DMS 273 (cell line): ENCODE measurements at regions not wholly inside any gene's neighbourhood (a gene's known extent, or its start where the extent isn't known, plus 50 kb on each side); places are given as distances from the start of the nearest gene placed in this dataset.
"Not testable (repeated sequence)": the region's sequence is repeated elsewhere in the genome, so short reads cannot be mapped to it uniquely, and the experiment has no call there.

Source experiments
- DNase-seq: peaks from one replicate; lab custom pipeline; 2025; ENCODE audit not compliant: unreplicated experiment; lab: John Stamatoyannopoulos, UW

DNA sequence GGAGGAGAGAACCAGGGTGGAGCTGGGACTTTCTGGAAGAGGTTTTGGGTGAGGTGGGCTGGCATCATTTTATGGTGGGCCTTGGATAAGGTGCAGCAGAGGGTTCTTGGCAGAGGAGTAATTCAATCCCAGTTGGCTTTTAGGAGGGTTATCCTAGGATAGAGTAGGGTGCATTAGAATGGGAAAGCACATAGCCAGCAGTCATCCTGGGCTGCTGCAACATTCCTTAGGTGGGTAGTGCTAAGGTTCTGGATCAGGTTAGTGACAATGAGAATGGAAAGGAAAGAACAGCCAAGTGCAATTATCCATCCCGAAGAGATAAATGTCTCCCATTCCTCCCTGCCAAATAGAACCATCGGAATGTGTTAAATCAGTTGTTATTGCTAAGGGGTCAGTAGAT, 157.3 kb upstream of the SPRED2 start:
- DNase-seq, result no peak

DNA sequence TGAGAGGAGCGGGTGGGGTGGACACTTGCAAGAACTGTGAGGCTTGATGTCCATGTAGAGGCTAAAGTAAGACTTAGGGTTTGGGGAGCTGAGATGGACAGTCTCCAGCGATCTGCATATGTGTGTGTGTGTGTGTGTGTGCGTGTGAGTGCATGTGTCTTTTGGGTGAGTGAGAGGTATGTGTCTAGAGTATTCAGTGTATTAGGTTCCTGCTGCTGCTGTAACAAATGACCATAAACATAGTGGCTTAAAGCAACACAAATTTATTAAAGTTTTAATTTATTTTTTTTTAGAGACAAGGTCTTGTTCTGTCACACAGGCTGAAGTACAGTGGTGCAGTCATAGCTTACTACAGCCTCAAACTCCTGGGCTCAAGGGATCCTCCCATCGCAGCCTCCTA, 155.4 kb upstream of the SPRED2 start:
- DNase-seq, result no peak

DNA sequence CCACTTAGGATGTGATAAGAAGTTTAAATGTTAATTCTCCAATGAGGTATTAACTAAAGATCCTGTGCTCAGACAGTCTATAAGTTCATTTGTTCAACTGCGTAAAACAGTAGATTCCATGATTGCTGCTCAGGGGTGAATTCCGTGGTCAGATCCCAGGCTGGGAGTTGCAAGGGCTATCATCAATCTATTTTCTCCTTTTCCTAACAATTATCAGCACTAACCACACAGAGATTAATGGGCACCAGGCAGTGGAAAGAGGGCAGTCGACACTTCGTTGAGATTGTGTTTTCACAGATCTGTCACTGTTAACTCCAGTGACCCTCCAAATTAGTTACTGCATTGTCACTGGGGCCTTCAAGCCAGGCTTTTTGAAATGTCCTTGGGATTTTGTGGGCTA, 154.1 kb upstream of the SPRED2 start:
- DNase-seq, result no peak

DNA sequence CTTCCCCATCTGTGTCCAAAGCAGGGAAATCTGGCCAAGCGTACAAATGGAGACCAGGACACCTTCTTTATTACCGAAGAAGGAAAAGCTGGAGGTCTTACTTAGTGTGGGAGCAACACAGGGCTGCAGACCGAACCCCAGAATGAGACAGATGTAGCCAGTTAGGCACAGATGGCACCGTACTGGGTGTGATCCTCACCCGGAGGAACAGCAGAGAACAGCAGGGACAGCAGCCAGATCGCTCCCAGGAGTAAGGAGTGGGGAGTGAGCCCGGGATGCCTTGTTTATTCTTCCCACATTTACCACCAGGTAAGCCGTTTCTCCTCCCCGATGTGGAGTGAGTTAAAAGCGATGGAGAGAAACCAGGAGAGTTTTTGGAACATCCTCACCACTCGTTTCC, 150.7 kb upstream of the SPRED2 start:
- peak; percentile 80 for DNase-seq

DNA sequence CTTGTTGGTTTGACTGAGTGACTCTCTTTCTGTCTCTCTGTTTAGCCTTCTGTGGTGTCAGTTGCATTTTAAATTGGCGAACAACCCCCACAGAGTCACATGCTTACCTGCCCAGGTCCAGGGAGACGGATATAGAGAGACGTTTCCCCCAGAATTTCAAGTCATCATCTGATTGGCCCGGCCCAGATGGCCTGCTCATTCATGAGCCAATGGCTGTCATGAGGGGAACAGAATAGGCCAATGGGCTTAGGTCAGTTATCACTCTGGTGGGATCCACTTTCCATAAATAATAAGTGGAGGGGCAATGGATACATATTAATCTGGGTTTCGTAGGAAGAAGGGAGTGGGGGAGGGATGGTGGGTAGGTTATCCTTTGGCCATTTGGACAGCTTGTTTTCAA, 150.0 kb upstream of the SPRED2 start:
- DNase-seq, result no peak

DNA sequence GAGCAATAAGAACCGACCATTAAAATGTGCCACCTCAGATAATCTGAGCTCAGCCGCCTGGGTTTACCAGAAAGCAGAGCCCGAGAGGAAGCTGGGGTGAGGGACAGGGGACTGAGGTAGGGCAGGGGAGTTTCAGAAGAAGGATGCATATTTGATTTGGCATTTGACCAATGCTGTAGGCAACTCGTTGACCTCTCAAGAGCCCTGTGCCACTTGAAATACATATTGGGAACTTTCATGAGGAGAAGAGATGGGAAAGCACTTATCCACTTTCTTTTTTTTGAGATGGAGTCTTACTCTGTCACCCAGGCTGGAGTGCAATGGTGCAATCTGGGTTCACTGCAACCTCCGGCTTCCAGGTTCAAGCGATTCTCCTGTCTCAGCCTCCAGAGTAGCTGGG, 148.4 kb upstream of the SPRED2 start:
- DNase-seq, result no peak

DNA sequence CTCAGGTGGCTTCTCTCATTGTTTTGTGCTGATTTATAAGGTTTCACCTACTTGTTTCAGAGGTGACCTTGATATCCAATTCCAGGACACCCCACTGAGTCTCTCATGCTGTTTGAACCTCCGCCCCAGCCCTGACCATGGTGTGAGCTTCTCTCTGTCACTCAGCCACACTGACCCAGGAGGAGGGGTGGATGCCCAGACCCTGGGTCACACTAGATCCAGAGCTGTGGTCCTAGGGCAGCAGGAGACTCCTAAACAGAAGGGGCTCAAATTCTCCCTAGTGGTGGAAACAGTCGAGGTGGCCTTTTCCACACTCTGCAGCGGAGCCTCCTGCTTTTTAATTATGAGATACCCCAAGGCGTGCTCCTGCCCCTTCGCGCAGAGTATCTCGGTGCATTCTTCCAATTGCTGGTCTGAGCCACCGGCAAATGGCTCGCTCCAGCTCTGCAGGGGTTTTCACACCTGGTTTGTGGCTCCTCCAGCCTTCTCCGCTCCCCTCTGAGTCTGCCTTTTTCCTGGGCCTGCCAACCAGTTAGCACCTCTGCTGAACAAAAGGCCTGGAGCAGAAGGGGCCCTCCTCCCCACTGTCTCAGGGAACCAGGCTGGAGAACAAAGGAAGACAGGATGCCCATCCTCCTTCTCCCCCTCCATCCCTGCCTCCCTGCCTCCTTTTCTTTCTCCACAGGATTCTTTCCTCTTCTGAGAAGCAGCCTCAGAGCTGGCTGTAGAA, 147.3 kb upstream of the SPRED2 start:
- DNase-seq, result no peak

DNA sequence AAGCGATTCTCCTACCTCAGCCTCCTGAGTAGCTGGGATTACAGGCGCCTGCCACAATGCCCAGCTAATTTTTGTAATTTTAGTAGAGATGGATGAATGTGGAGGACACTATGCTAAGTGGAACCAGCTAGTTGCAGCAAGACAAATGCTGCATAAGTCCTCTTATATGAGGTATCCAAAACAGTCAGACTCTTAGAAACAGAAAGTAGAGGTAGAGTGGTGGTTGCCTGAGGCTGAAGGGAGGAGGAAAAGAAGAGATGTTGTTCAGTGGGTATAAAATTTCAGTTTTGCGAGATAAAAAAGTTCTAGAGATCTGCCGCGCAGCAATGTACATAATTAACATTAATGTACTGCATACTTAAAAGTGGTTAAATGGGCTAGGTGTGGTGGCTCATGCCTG, 145.3 kb upstream of the SPRED2 start:
- no peak for DNase-seq

DNA sequence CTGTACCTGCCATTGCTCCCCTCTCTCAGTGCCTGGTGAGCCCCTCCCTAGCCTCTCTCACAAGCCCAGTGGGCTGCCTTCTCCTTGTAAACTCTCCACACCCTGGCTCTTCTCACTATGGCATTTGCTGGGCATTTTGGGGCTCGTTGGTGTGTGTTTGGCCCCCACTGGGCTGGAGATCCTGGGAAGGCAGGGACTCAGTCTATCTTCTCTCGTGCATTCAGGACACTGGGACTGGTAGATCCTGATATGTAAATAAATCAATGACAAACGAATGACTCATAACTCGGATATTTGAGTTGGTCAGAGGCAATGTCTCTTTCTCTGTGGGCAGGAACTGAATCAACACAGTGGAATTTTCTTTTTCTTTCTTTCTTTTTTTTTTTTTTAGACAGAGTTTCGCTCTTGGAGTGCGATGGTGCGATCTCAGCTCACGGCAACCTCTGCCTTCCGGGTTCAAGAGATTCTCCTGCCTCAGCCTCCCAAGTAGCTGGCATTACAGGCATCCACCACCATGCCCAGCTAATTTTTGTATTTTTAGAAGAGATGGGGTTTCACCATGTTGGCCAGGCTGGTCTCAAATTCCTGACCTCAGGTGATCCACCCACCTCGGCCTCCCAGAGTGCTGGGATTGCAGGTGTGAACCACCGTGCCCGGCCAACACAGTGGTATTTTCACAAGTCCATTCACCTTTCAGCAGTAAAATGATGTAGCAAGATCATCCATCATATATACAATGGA, 144.6 kb upstream of the SPRED2 start:
- DNase-seq, result no peak

DNA sequence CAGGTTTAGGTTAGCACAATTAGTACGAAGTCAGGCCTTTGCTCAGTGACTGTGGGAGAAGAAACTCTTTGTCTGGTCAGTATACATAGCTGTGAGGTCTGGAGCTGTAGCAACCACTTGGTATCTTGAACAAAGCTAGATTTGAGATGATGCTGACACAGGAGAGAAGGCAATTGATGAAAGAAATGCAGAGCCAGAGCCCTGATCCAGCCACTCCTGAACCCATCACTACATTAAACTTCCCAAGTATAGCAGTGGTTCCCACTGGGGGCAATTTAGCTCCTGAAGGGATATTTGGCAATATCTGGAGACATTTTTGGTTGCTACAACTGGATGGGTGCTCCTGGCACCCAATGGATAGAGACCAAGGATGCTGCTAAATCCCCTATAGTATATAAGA, 143.9 kb upstream of the SPRED2 start:
- no peak for DNase-seq

DNA sequence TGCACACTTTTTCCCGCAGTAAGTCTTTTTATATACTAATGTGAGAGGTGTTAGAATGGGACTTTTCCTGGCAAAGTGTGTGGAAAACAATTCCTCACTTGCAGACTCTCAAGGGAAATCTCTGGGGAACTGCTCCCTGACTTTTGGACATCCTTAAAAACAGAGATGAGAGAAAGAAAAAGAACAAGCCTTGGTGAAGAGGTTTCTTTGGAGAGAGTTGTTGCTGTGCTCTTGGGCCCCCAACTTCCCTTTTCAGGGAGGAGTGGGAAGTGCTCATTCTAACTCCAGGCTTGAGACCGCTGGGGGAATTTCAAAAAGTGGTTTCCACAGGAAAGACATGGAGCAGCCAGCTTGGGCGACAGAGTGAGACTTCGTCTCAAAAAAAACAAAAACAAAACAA, 142.6 kb upstream of the SPRED2 start:
- no peak for DNase-seq

DNA sequence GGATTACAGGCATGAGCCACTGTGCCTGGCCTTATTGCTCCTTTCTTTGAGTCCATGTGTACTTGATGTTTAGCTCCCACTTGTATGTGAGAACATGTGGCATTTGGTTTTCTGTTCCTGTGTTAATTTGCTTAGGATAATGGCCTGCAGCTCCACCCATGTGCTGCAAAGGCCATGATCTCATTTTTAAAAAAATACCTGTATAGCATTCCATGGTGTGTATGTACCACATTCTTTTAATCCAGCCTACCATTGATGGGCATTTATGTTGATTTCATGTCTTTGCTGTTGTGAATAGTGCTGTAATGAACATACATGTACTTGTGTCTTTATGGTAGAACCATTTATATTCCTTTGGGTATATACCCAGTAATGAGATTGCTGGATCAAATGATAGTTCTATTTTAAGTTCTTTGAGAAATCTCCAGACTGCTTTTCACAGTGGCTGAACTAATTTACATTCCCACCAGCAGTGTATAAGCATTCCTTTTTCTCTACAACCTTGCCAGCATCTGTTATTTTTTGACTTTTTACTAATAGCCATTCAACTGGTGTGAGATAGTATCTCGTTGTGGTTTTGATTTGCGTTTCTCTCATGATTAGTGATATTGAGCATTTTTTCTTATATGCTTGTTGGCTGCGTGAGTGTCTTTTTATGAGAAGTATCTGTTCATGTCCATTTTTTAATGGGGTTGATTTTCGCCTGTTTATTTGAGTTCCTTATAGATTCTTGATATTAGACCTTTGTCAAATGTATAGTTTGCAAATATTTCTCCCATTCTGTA, 136.4 kb upstream of the SPRED2 start:
- DNase-seq, result not testable (repeated sequence)

DNA sequence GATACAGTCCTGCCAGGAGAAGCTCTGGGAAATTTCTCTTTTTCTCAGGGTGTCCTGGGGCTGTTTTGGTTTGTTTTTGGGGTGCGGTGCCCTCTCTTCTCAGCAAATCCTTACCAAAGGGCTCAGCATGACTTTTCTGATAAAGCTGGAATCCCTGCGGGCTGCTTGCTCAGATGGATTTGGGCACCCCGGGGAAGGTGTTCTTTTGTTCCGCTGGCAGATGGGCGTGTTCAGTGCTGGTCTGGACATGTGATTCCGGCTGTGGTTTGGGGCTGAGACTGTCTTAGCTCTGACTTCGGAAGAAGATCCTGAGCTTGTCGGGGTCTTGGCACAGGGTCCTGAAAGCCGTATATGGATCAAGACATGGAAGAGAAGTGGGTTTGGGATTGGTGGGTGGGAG, 134.2 kb upstream of the SPRED2 start:
- DNase-seq, result no peak

DNA sequence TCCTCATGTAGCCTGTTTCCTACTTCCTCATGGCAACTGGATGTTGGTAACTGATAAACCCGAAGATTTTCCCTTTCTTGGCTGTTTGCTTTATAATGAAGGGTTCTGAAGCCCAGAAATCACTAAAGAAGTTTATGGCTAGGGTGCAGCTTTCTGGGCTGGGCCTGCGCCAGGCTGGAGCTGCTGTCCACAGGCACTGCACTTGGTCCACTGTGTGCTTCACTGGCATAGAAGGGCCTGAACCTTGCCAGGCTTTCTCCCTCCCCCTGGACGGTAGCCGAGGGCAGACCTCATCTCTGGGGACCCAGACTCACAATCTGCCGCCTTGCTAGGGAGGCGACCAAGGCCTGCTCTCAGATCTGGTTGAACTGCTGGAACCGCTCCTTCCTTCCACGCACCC, 133.3 kb upstream of the SPRED2 start:
- peak; percentile 38 for DNase-seq

DNA sequence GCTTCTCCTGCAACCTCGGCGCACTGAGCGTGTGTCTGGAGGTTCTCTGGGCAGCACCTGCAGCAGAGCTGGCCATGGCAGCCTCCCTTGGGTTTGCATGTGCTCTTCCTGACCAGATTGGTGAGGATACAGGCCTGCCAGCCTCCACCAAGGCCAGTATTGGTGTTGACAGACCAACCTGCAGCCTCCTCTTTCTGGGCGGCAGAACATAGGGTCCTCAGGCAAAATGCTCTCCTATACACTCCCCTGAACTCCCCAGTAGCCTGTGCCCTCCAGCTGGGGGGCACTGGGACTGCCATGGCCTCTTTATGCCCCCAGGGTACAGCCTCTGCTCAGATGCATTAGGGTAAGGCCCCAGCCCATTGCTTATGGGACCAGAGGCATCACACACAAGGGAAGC, 131.9 kb upstream of the SPRED2 start:
- DNase-seq, result no peak

DNA sequence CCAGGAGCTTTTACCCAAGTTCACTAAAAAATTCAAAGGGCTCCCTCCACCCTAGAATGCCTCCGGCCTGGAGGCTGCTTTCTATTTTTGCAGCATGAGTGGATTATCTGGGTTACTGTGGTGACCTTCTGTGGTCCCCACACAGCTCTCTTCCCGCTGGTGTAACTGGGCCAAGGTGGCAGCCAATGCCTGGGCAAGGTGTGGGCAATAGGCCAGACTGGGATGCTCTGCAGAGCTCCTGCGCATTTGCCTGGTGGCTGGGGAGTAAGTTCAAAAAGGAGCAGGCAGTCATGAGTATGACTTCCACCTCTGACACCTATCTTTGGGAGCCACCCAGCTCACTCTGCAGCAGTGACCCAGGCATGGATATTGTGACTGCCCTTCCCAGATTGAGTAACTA, 130.5 kb upstream of the SPRED2 start:
- DNase-seq, result no peak

DNA sequence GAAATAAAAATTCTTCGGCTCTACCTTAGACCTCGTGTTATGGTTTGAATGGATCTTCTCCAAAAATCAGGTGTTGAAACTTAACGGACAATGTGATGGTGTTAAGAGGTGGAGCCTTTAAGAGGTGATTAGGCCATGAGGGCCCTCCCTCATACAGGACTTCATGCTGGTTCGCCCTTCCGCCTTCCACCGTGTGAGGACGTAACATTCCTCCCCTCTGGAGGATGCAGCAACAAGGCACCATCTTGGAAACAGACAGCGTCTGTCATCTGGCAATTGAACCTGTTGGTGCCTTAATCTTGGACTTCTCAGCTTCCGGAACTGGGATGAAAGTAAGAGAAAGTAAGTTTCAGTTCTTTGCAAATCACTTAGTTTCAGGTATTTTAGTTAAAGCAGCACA, 126.3 kb upstream of the SPRED2 start:
- no peak for DNase-seq

DNA sequence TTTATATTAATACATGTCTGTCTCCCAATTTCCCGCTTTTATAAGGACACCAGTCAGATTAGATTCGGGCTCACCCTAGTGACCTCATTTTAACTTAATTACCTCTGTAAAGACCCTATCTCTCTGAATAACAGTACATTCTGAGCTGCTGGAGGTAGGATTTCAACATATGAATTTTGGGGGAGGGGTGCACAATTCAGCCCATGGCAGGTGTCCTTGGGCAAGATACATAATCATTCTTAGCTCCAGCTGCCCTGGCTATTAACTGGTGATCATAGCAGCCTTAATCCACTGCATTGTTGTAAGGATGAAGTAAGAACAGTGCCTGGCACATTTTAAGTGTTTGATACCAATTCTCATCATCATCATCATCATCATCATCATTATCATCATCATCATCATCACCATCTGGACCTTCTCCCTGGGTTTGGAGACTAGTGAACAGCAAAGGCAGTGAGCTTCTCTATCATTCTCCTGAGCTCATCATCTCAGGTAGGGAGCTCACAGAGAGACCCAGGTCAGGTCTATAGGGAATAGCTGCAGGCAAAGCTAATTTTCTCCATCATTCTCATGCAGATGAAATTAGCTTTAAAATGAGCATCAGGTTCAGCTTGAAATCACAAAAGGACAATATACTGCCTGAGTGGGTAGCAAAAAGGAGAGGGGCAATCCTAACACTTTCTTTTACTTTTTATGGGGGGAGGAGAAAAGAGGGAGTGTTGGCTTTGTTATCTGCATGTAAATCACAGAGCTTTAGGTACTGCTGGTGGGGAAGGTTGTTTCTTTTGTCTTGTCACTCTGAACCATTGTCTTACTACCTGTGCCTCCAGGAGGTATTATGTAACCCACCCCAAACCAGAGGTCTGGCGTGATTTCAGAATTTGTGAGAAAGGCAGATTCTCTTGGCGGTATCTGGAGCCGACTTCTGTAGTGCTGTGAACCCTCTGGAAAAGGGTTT, 125.5 kb upstream of the SPRED2 start:
- no peak for DNase-seq

DNA sequence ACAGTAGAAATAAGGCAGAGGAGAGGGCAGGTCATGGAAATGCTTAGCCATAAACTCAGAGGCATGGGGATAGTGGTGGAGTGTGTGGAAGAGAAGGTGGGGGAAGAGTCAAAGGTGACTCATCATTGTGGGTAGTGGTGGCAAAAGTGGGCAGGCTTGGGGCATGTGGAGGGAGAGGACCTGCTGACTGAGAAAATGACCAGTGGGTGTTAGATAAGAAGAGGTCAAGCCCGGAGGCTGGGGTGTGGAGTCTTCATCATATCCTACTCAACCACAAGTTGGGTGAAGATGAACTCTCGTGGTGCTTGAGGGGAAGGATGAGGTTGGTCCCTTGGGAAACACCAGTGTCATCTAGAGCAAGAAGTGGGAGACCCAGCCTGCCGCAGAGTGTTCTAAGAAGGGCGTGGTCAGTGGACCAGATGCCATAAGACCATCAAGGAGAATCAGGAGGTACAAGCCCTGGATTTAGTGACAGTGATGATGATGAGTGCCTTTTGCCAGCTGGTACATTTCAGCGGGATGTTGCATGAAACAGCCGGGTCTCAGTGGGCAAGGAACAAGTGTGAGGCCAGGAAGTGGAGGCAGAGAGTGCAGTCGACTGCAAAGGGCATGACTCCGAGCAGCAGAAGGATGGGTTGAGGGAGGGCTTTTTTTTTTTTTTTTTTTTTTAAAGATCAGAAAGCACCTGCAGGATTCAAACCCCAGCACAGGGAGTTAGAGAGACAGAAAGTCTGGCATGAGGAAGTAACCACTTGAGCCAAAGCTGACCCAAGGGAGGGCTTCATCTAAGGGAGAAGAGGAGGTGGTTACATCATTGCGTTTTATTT, 122.6 kb upstream of the SPRED2 start:
- DNase-seq, result no peak

DNA sequence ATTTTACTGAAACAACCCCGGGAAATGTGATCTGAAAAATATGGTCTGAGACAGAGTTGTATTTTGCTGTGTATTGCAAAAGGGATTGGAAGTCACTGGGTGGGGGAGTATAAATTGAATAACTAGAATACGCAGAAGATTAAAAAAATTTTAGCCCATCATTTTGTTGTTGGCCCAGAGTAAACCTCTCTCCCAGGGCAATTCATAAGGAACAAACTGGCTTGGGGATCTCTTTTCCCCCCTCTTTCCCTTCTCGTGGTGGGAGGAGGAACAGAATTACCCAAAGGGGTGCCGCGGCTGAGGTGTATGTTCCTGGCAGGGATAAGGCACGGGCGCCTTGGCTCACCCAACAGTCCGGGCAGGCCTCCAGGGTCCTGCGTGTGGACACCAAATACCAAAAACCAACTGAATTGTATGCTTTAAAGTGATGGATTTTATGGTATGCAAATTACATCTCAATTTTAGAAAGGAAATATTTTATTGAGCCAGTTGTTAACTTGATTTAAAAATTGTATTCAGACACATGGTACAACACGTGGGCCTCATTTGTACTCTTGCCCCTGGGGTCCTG, 121.2 kb upstream of the SPRED2 start:
- DNase-seq, result no peak
